H9 (cell line): ENCODE measurements at regions not wholly inside any gene's neighbourhood (a gene's known extent, or its start where the extent isn't known, plus 50 kb on each side); places are given as distances from the start of the nearest gene placed in this dataset.

Experiments
- DNase-seq: peaks from one replicate; pipeline ENCODE4 v3.0.0-alpha.2; 2017
- H2AFZ ChIP-seq: one replicate; pipeline ENCODE4 v1.6.1; 2013; ENCODE audit warnings: mild to moderate bottlenecking, low read length, control low read depth, moderate library complexity
- H2AK5ac ChIP-seq: 2 replicates; pipeline ENCODE4 v1.6.1; 2013; ENCODE audit warnings: low read length, control low read depth, mixed read lengths; ENCODE audit not compliant: insufficient read length
- H2BK120ac ChIP-seq: one replicate; pipeline ENCODE4 v1.6.1; 2013; ENCODE audit warnings: low read depth, mild to moderate bottlenecking, low read length, control low read depth, inconsistent platforms; ENCODE audit not compliant: poor library complexity, severe bottlenecking
- H2BK12ac ChIP-seq: 2 replicates; pipeline ENCODE4 v1.6.1; 2013; ENCODE audit warnings: low read length, control low read depth, mixed read lengths, low read depth; ENCODE audit not compliant: insufficient read length
- H2BK15ac ChIP-seq: 2 replicates; pipeline ENCODE4 v1.6.1; 2013; ENCODE audit warnings: low read depth, low read length, control low read depth
- H2BK20ac ChIP-seq: one replicate; pipeline ENCODE4 v1.6.1; 2013; ENCODE audit warnings: low read depth, mild to moderate bottlenecking, low read length, control low read depth, inconsistent platforms; ENCODE audit not compliant: poor library complexity, severe bottlenecking
- H2BK5ac ChIP-seq: 2 replicates; pipeline ENCODE4 v1.6.1; 2013; ENCODE audit warnings: low read length, control low read depth, mixed read lengths; ENCODE audit not compliant: insufficient read length
- H3K14ac ChIP-seq: 2 replicates; pipeline ENCODE4 v1.6.1; 2013; ENCODE audit warnings: low read length, control low read depth; ENCODE audit not compliant: insufficient read depth
- H3K18ac ChIP-seq: 2 replicates; pipeline ENCODE4 v1.6.1; 2013; ENCODE audit warnings: low read depth, mild to moderate bottlenecking, mixed read lengths, low read length, control low read depth; ENCODE audit not compliant: insufficient read length
- H3K23ac ChIP-seq: 2 replicates; pipeline ENCODE4 v1.6.1; 2013; ENCODE audit warnings: low read length, control low read depth, mixed read lengths, low read depth; ENCODE audit not compliant: insufficient read length
- H3K23me2 ChIP-seq: 2 replicates; pipeline ENCODE4 v1.6.1; 2013; ENCODE audit warnings: low read depth, mild to moderate bottlenecking, mixed read lengths, low read length, control low read depth; ENCODE audit not compliant: insufficient read length, poor library complexity, severe bottlenecking
- H3K27ac ChIP-seq: 2 replicates; pipeline ENCODE4 v1.5.1; 2013; ENCODE audit warnings: low read length, control low read depth, mixed read lengths, low read depth; ENCODE audit not compliant: insufficient read length
- H3K27me3 ChIP-seq: 2 replicates; pipeline ENCODE4 v1.6.1; 2013; ENCODE audit warnings: low read length, control low read depth, inconsistent platforms; ENCODE audit not compliant: insufficient read depth
- H3K4ac ChIP-seq: 2 replicates; pipeline ENCODE4 v1.6.1; 2013; ENCODE audit warnings: low read depth, mild to moderate bottlenecking, control low read depth, inconsistent platforms, low read length, moderate library complexity
- H3K4me1 ChIP-seq: 2 replicates; pipeline ENCODE4 v1.6.1; 2013; ENCODE audit warnings: low read length, control low read depth, inconsistent platforms; ENCODE audit not compliant: insufficient read depth
- H3K4me2 ChIP-seq: 2 replicates; pipeline ENCODE4 v1.6.1; 2013; ENCODE audit warnings: low read length, control low read depth, mixed read lengths; ENCODE audit not compliant: insufficient read length, insufficient read depth
- H3K56ac ChIP-seq: 2 replicates; pipeline ENCODE4 v1.6.1; 2013; ENCODE audit warnings: low read depth, mild to moderate bottlenecking, mixed read lengths, low read length, control low read depth; ENCODE audit not compliant: insufficient read length
- H3K79me1 ChIP-seq: 2 replicates; pipeline ENCODE4 v1.6.1; 2013; ENCODE audit warnings: low read depth, mild to moderate bottlenecking, moderate library complexity, low read length, control low read depth, inconsistent platforms; ENCODE audit not compliant: insufficient read depth, poor library complexity, severe bottlenecking
- H3K79me2 ChIP-seq: 2 replicates; pipeline ENCODE4 v1.6.1; 2013; ENCODE audit warnings: low read length, control low read depth, inconsistent platforms; ENCODE audit not compliant: insufficient read depth
- H3K9ac ChIP-seq: 2 replicates; pipeline ENCODE4 v1.6.1; 2013; ENCODE audit warnings: low read length, control low read depth, mixed read lengths; ENCODE audit not compliant: insufficient read length; ENCODE audit errors: extremely low read depth
- H3K9me3 ChIP-seq: one replicate; pipeline ENCODE4 v1.6.1; 2013; ENCODE audit warnings: low read depth, low read length, inconsistent platforms; ENCODE audit not compliant: control insufficient read depth
- H3T11ph ChIP-seq: one replicate; pipeline ENCODE4 v1.6.1; 2013; ENCODE audit warnings: mild to moderate bottlenecking, low read length, control low read depth, inconsistent platforms
- H4K20me1 ChIP-seq: one replicate; pipeline ENCODE4 v1.6.1; 2013; ENCODE audit not compliant: control insufficient read depth, insufficient read length, insufficient read depth
- H4K5ac ChIP-seq: 2 replicates; pipeline ENCODE4 v1.6.1; 2013; ENCODE audit warnings: low read depth, mild to moderate bottlenecking, mixed read lengths, low read length, control low read depth; ENCODE audit not compliant: insufficient read length
- H4K8ac ChIP-seq: replicated peaks from 2 replicates; pipeline ENCODE4 v1.6.1; 2013; ENCODE audit warnings: low read length, control low read depth, mixed read lengths, low read depth; ENCODE audit not compliant: insufficient read length
- H4K91ac ChIP-seq: 2 replicates; pipeline ENCODE4 v1.6.1; 2013; ENCODE audit warnings: low read depth, mild to moderate bottlenecking, moderate library complexity, mixed read lengths, low read length, control low read depth; ENCODE audit not compliant: insufficient read length
- H3K27ac Mint-ChIP-seq, 3 experiments: 2 replicates in 2 of 3; 3 replicates in 1 of 3; pipeline ENCODE4 v1.8.0; 2020 to 2021; ENCODE audit warnings: mixed read lengths in 3 of 3, mild to moderate bottlenecking in 1 of 3, moderate library complexity in 1 of 3
- H3K27me3 Mint-ChIP-seq: 2 replicates; pipeline ENCODE4 v1.8.0; 2021; ENCODE audit warnings: low read depth, mild to moderate bottlenecking, moderate library complexity, mixed read lengths
- H3K36me3 Mint-ChIP-seq, 3 experiments: 2 replicates in 2 of 3; 3 replicates in 1 of 3; pipeline ENCODE4 v1.8.0; 2020 to 2021; ENCODE audit warnings: low read depth in 3 of 3, mixed read lengths in 3 of 3; ENCODE audit not compliant: insufficient read depth in 1 of 3
- H3K4me1 Mint-ChIP-seq, 2 experiments: 2 replicates each; pipeline ENCODE4 v1.8.0; 2020; ENCODE audit warnings: mixed read lengths in 2 of 2
- H3K4me3 Mint-ChIP-seq, 2 experiments: 2 replicates in 1 of 2; 3 replicates in 1 of 2; pipeline ENCODE4 v1.8.0; 2020 to 2021; ENCODE audit warnings: mild to moderate bottlenecking in 2 of 2, mixed read lengths in 2 of 2, moderate library complexity in 1 of 2
- H3K9me3 Mint-ChIP-seq, 2 experiments: 2 replicates in 1 of 2; 3 replicates in 1 of 2; pipeline ENCODE4 v1.8.0; 2020; ENCODE audit warnings: mild to moderate bottlenecking in 2 of 2, mixed read lengths in 2 of 2, moderate library complexity in 1 of 2
- CTCF ChIP-seq: fragments of 200-600 bp; sonication (generic); conservative IDR thresholded peaks from 3 replicates; pipeline ENCODE4 v1.8.0; 2021; ENCODE audit warnings: antibody characterized with exemption, mild to moderate bottlenecking

GRCh38 chr1:242827538-242827937 is 303.0 kb upstream of the PLD5 start:
- Mint-ChIP-seq H3K27me3 (peaks cover 9% of the 10 kb centered on the region), H3K9me3 (peaks cover 0 to 3% of the 10 kb centered on the region in 2 experiments; a peak in 1 of 5 replicates)

More at GRCh38 chr1:242827538-242827937, 303.0 kb upstream of the PLD5 start:
- Histone ChIP-seq H4K91ac (no peak overlapping the region), H3K56ac (no peak overlapping the region), H2BK5ac (no peak overlapping the region), H3K79me1 (no peaks in the 10 kb centered on the region), H3T11ph (no peak overlapping the region), H2BK120ac (no peak overlapping the region), H2BK12ac (no peak overlapping the region), H3K9ac (no peak overlapping the region), H3K4me2 (no peak overlapping the region), H3K18ac (no peak overlapping the region), H3K9me3 (no peaks in the 10 kb centered on the region), H2AK5ac (no peak overlapping the region), H3K14ac (no peak overlapping the region), H4K5ac (no peak overlapping the region), H3K23ac (no peak overlapping the region), H3K27ac (no peak overlapping the region), H4K20me1 (no peaks in the 10 kb centered on the region), H4K8ac (no peak overlapping the region), H3K79me2 (no peaks in the 10 kb centered on the region), H3K23me2 (no peaks in the 10 kb centered on the region), H2AFZ (no peak overlapping the region), H2BK20ac (no peak overlapping the region), H3K4me1 (peaks cover 3% of the 10 kb centered on the region; the same call in 1 of the 2 replicates), H3K27me3 (no peaks in the 10 kb centered on the region), H2BK15ac (no peak overlapping the region), H3K4ac (no peak overlapping the region)
- Mint-ChIP-seq H3K36me3 (no peaks in the 10 kb centered on the region), H3K27ac (no peak overlapping the region), H3K4me3 (no peak overlapping the region), H3K4me1 (peaks cover 27 to 28% of the 10 kb centered on the region in 2 experiments)
- no peak for TF ChIP-seq CTCF
- no peak for DNase-seq
